ENCODE measurements at regions not wholly inside any gene's neighbourhood (a gene's known extent, or its start where the extent isn't known, plus 50 kb on each side); places are given as distances from the start of the nearest gene placed in this dataset.

DNA sequence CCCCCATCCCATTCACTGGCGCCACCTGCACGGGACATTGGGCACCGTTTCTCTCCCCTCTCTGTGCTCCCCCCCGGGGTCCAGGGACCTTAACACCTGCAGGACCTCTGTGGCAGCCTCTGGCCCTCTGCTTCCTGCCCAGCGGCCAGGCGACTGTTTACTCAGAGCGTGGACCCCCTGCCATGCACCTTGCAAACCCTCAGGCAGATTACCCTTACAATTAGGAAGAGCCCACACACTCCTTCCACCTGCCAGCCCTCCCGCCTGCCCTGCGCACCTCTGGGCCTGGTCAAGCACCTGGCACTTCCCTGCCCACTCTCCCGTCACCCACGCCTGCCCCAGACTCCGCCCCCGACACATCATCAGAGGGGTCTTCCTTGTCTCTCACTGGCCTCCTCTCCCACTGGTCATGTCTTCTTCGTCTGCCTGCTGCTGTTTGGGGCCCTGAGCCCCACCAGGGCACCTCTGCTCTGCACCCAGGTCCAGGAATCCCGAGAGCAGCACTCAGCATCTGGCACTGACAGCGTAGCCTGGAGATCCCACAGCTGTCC is 281.3 kb upstream of the IRX4 start:
- Histone ChIP-seq H3K4me3 (ENCODE audit: low read depth, low read length) (no peak overlapping the region), H3K36me3 (ENCODE audit: control insufficient read depth, insufficient read depth, low read length) (no peaks in the 10 kb centered on the region), H3K9me3 (ENCODE audit: control insufficient read depth, insufficient read depth, low read depth, low read length) (no peaks in the 10 kb centered on the region), H3K9ac (ENCODE audit: low read length) (no peak overlapping the region), H3K27me3 (ENCODE audit: control insufficient read depth, insufficient read depth, low read length) (peaks cover 8% of the 10 kb centered on the region), H3K4me1 (ENCODE audit: control insufficient read depth, insufficient read depth, low read length) (peaks cover 18% of the 10 kb centered on the region), H3K27ac (ENCODE audit: low read depth, low read length) (no peak overlapping the region)

GRCh38 chr5:2163060-2163856 is 280.5 kb upstream of the IRX4 start:
- no peaks in the 10 kb centered on the region for H3K9me3 ChIP-seq (ENCODE audit: control insufficient read depth, insufficient read depth, low read depth, low read length)

DNA sequence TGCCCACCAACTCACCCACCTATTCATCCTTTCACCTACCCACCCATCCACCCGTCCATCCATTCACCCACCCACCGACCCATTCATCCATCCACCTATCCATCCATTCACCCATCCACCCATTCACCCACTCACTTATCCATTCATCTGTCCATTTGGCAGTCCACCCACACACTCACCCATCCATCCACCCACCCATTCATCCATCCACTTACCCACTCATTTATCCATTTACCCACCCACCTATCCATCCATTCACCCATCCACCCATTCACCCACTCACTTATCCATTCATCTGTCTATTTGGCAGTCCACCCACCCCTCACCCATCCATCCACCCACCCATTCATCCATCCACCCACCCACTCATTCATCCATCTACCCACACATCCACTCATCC is 278.1 kb upstream of the IRX4 start:
- no peak overlapping the region for H3K9ac ChIP-seq (ENCODE audit: low read length)
- H3K4me1 ChIP-seq (ENCODE audit: control insufficient read depth, insufficient read depth, low read length) = peaks cover 18% of the 10 kb centered on the region
- H3K27ac ChIP-seq (ENCODE audit: low read depth, low read length) = no peak overlapping the region
- H3K4me3 ChIP-seq (ENCODE audit: low read depth, low read length) = no peak overlapping the region
- H3K36me3 ChIP-seq (ENCODE audit: control insufficient read depth, insufficient read depth, low read length) = no peaks in the 10 kb centered on the region
- H3K9me3 ChIP-seq (ENCODE audit: control insufficient read depth, insufficient read depth, low read depth, low read length) = no peaks in the 10 kb centered on the region
- peaks cover 10% of the 10 kb centered on the region for H3K27me3 ChIP-seq (ENCODE audit: control insufficient read depth, insufficient read depth, low read length)

More at GRCh38 chr5:2163060-2163856, 280.5 kb upstream of the IRX4 start:
- Histone ChIP-seq H3K4me1 (ENCODE audit: control insufficient read depth, insufficient read depth, low read length) (peaks cover 18% of the 10 kb centered on the region), H3K27ac (ENCODE audit: low read depth, low read length) (no peak overlapping the region), H3K4me3 (ENCODE audit: low read depth, low read length) (no peak overlapping the region), H3K27me3 (ENCODE audit: control insufficient read depth, insufficient read depth, low read length) (peaks cover 10% of the 10 kb centered on the region), H3K36me3 (ENCODE audit: control insufficient read depth, insufficient read depth, low read length) (no peaks in the 10 kb centered on the region), H3K9ac (ENCODE audit: low read length) (no peak overlapping the region)

DNA sequence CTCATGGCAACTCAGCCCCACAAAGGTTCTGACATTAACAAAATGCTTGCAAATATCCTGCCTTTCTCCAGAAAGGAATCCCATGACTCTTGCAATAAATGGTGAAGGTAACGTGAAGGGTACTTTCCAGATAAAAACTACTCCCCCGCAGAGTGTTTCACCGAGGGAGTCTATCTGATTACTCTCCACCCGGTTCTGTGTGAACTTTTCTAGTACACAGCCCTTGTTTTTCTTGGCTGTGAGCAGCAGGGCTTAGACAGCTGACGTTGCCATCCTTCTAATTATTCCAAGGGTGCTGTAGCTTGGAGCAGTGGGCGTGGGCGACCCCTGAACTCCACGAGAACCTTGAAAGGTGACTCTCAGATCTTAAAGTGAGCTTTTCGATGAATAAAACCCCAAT is 276.0 kb upstream of the IRX4 start:
- Histone ChIP-seq H3K27ac (ENCODE audit: low read depth, low read length) (no peak overlapping the region), H3K27me3 (ENCODE audit: control insufficient read depth, insufficient read depth, low read length) (peaks cover 3% of the 10 kb centered on the region), H3K4me3 (ENCODE audit: low read depth, low read length) (no peak overlapping the region), H3K4me1 (ENCODE audit: control insufficient read depth, insufficient read depth, low read length) (peaks cover 3% of the 10 kb centered on the region), H3K9ac (ENCODE audit: low read length) (no peak overlapping the region), H3K36me3 (ENCODE audit: control insufficient read depth, insufficient read depth, low read length) (no peaks in the 10 kb centered on the region), H3K9me3 (ENCODE audit: control insufficient read depth, insufficient read depth, low read depth, low read length) (no peaks in the 10 kb centered on the region)

- Histone ChIP-seq H3K27ac (ENCODE audit: low read depth, low read length) (no peak overlapping the region), H3K27me3 (ENCODE audit: control insufficient read depth, insufficient read depth, low read length) (peaks cover 3% of the 10 kb centered on the region), H3K9me3 (ENCODE audit: control insufficient read depth, insufficient read depth, low read depth, low read length) (no peaks in the 10 kb centered on the region), H3K9ac (ENCODE audit: low read length) (no peak overlapping the region), H3K4me3 (ENCODE audit: low read depth, low read length) (no peak overlapping the region), H3K4me1 (ENCODE audit: control insufficient read depth, insufficient read depth, low read length) (no peaks in the 10 kb centered on the region; the same call in 1 of the 2 replicates), H3K36me3 (ENCODE audit: control insufficient read depth, insufficient read depth, low read length) (no peaks in the 10 kb centered on the region)
These were observed 275.4 kb upstream of the IRX4 start for GRCh38 chr5:2158109-2158508.

GRCh38 chr5:2157372-2157771 is 274.6 kb upstream of the IRX4 start:
- Histone ChIP-seq H3K9me3 (ENCODE audit: control insufficient read depth, insufficient read depth, low read depth, low read length) (no peaks in the 10 kb centered on the region), H3K27ac (ENCODE audit: low read depth, low read length) (no peak overlapping the region), H3K27me3 (ENCODE audit: control insufficient read depth, insufficient read depth, low read length) (peaks cover 3% of the 10 kb centered on the region; the same call in 1 of the 2 replicates), H3K4me1 (ENCODE audit: control insufficient read depth, insufficient read depth, low read length) (no peaks in the 10 kb centered on the region), H3K36me3 (ENCODE audit: control insufficient read depth, insufficient read depth, low read length) (no peaks in the 10 kb centered on the region), H3K9ac (ENCODE audit: low read length) (no peak overlapping the region), H3K4me3 (ENCODE audit: low read depth, low read length) (no peak overlapping the region)

DNA sequence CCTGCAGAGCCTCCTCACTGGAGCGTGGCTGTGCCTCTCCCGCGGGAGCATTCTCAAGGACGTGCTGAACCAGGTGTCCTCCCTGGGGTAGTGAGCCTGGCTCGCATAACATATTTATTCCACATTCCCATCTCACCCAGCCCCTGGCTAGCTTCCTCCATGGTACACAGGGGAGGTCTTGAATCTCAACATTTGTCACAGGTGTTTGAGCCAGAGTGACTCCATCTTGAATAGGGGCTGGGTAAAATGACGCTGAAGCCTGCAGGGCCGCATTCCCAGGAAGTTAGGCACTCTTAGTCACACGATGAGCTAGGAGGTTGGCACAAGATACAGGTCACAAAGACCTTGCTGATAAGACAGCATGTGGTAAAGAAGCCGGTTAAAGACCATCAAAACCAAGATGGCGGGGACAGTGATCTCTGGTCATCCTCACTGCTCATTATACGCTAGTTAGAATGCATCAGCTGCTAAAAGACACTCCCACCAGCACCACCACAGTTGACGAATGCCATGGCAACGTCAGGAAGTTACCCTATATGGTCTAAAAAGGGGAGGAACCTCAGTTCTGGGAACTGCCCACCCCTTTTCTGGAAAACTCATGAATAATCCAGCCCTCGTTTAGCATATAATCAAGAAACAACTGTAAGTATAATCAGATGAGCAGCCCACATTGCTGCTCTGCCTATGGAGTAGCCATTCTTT is 273.8 kb upstream of the IRX4 start:
- Histone ChIP-seq H3K27me3 (ENCODE audit: control insufficient read depth, insufficient read depth, low read length) (peaks cover 3% of the 10 kb centered on the region; the same call in 1 of the 2 replicates), H3K36me3 (ENCODE audit: control insufficient read depth, insufficient read depth, low read length) (no peaks in the 10 kb centered on the region), H3K9ac (ENCODE audit: low read length) (no peak overlapping the region)

GRCh38 chr5:2155556-2155955 is 272.8 kb upstream of the IRX4 start:
- Histone ChIP-seq H3K27me3 (ENCODE audit: control insufficient read depth, insufficient read depth, low read length) (peaks cover 3% of the 10 kb centered on the region; the same call in 1 of the 2 replicates), H3K9ac (ENCODE audit: low read length) (no peak overlapping the region), H3K9me3 (ENCODE audit: control insufficient read depth, insufficient read depth, low read depth, low read length) (no peaks in the 10 kb centered on the region), H3K4me3 (ENCODE audit: low read depth, low read length) (no peak overlapping the region), H3K27ac (ENCODE audit: low read depth, low read length) (no peak overlapping the region), H3K4me1 (ENCODE audit: control insufficient read depth, insufficient read depth, low read length) (no peaks in the 10 kb centered on the region), H3K36me3 (ENCODE audit: control insufficient read depth, insufficient read depth, low read length) (no peaks in the 10 kb centered on the region)

More for the DNA sequence above, 273.8 kb upstream of the IRX4 start:
- Histone ChIP-seq H3K27ac (ENCODE audit: low read depth, low read length) (no peak overlapping the region), H3K4me1 (ENCODE audit: control insufficient read depth, insufficient read depth, low read length) (no peaks in the 10 kb centered on the region), H3K9me3 (ENCODE audit: control insufficient read depth, insufficient read depth, low read depth, low read length) (no peaks in the 10 kb centered on the region), H3K4me3 (ENCODE audit: low read depth, low read length) (no peak overlapping the region)

DNA sequence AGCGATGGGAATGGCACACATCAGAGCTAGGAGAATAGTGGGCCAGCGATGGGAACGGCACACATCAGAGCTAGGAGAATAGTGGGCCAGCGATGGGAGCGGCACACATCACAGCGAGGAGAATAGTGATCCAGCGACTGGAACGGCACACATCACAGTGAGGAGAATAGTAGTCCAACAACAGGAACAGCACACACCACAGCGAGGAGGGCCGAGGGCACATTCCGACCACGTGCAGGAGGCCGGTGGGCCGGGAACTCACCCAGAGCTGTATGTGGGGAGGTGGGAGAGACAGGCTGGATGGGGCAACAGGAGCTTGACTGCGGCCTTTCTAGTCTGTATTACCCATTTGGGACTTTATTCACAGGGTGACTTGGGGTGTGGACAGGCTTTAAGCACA is 271.1 kb upstream of the IRX4 start:
- Histone ChIP-seq H3K27me3 (ENCODE audit: control insufficient read depth, insufficient read depth, low read length) (peaks cover 15% of the 10 kb centered on the region; the same call in 1 of the 2 replicates), H3K9ac (ENCODE audit: low read length) (no peak overlapping the region)

GRCh38 chr5:2153350-2153749 is 270.6 kb upstream of the IRX4 start:
- H3K9me3 ChIP-seq (ENCODE audit: control insufficient read depth, insufficient read depth, low read depth, low read length) = no peaks in the 10 kb centered on the region
- H3K4me1 ChIP-seq (ENCODE audit: control insufficient read depth, insufficient read depth, low read length) = peaks cover 16% of the 10 kb centered on the region
- no peak overlapping the region for H3K27ac ChIP-seq (ENCODE audit: low read depth, low read length)
- no peaks in the 10 kb centered on the region for H3K36me3 ChIP-seq (ENCODE audit: control insufficient read depth, insufficient read depth, low read length)
- peaks cover 19% of the 10 kb centered on the region; the same call in 1 of the 2 replicates for H3K27me3 ChIP-seq (ENCODE audit: control insufficient read depth, insufficient read depth, low read length)
- H3K4me3 ChIP-seq (ENCODE audit: low read depth, low read length) = no peak overlapping the region
- no peak overlapping the region for H3K9ac ChIP-seq (ENCODE audit: low read length)

More for the DNA sequence above, 271.1 kb upstream of the IRX4 start:
- H3K36me3 ChIP-seq (ENCODE audit: control insufficient read depth, insufficient read depth, low read length) = no peaks in the 10 kb centered on the region
- no peak overlapping the region for H3K27ac ChIP-seq (ENCODE audit: low read depth, low read length)
- no peak overlapping the region for H3K4me3 ChIP-seq (ENCODE audit: low read depth, low read length)
- H3K9me3 ChIP-seq (ENCODE audit: control insufficient read depth, insufficient read depth, low read depth, low read length) = no peaks in the 10 kb centered on the region
- peaks cover 12% of the 10 kb centered on the region for H3K4me1 ChIP-seq (ENCODE audit: control insufficient read depth, insufficient read depth, low read length)

Data from HUES6 (cell line).